NCI-H2196 treated with DMSO at 0.1 percent for 48 hours (cell line): ENCODE measurements at regions not wholly inside any gene's neighbourhood (a gene's known extent, or its start where the extent isn't known, plus 50 kb on each side); places are given as distances from the start of the nearest gene placed in this dataset.

Source experiments
- DNase-seq: peaks from one replicate; lab custom pipeline; 2025; ENCODE audit not compliant: unreplicated experiment; lab: John Stamatoyannopoulos, UW

DNA sequence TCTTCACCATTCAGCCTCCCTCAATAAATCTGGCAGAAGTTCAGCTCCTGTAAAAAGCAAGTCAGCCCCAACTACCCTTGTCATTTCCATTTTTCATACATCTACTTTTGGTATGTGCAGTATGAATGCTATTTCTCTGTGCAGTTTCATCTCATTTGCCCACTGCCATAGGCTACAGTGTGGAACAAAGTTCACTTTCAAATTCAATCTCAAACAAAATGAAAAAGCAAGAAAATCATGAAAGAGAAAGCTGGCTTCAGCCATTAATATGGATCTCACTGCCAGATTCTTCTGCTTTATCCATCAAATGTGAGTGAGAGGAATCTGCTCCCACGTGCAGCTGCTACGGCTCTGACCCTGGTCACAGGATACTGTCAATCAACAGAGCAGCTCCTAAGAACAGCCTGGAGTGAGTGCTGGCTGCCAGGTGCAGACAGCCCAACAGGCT is 494.2 kb downstream of the ZNF608 start:
- no peak for DNase-seq

DNA sequence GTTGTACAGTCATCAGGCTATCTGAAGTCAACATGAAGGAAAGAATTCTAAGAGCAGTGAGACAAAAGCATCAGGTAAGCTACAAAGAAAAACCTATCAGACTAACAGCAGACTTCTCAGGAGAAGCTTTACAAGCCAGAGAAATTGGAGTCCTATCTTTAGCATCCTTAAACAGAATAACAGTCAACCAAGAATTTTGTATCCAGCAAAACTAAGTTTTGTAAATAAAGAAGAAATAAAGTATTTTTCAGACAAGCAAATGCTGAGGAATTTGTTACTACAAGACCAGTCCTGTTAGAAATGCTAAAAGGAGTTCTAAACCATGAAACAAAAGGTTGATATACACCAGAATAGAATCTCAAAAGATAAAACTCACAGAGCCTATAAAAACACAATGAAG is 501.2 kb downstream of the ZNF608 start:
- DNase-seq, result no peak

DNA sequence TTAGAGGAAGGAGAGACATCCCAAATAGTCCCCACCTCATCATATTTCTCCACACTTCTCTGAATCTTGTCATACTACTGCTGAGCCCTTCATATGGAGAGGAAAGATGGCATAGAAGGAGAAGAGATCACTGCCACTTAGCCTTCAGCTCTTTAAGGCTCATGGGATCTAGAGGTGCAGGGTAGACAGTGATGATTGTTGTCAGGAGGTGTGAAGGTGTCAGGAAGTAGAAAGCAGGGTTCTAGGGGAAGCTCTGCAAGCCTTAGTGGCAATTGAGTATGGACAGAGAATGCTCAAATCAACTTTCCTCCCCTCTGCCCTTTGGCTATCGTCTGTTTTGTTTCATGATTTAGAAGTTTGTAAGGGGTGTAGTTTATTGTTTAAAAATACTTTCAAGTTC is 505.7 kb downstream of the ZNF608 start:
- no peak for DNase-seq

DNA sequence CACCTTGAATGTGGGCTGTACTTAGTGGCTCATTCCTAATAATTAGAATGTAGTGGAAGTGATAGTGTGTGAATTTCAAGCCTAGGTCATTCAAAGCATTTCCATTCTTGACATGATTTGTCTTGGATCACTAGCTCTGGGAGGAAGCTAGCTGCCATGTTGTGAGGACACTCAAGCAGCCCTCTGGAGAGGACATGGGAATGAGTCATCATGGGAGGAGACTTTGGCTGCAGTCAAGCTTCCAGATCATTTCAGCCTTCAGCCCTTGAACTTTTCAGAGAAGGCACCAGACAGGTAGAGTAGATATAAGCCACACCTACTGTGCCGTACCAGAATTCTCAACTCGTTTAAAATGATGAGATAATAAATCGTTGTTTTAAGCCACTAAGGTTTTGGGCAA is 506.9 kb downstream of the ZNF608 start:
- DNase-seq, result no peak

- no peak for DNase-seq
Measured at GRCh38 chr5:124238350-124238749, 508.1 kb downstream of the ZNF608 start.

GRCh38 chr5:124237206-124237695 is 509.2 kb downstream of the ZNF608 start:
- DNase-seq, result no peak

GRCh38 chr5:124236361-124237205 is 509.9 kb downstream of the ZNF608 start:
- no peak for DNase-seq

DNA sequence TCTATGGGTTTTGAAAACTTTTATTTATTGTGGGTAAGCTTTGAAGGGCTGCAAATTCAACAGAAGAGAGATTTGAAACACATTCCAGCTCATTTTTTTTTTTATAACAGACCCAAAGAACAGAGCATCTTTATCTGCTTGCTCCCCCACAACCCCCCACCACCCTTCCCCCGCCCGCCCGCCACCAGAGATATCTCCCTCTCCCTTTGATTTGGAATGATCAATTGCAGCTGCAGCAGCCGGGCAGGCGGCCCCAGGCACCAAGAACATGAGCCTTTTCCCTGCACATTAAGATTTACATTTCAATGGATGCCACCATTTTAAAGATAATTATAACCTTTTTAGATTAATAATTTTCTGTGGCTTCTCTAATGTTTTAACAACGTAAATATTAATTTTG is 510.9 kb downstream of the ZNF608 start:
- no peak for DNase-seq

- no peak for DNase-seq
Measured at GRCh38 chr5:124234770-124235562, 511.5 kb downstream of the ZNF608 start.

DNA sequence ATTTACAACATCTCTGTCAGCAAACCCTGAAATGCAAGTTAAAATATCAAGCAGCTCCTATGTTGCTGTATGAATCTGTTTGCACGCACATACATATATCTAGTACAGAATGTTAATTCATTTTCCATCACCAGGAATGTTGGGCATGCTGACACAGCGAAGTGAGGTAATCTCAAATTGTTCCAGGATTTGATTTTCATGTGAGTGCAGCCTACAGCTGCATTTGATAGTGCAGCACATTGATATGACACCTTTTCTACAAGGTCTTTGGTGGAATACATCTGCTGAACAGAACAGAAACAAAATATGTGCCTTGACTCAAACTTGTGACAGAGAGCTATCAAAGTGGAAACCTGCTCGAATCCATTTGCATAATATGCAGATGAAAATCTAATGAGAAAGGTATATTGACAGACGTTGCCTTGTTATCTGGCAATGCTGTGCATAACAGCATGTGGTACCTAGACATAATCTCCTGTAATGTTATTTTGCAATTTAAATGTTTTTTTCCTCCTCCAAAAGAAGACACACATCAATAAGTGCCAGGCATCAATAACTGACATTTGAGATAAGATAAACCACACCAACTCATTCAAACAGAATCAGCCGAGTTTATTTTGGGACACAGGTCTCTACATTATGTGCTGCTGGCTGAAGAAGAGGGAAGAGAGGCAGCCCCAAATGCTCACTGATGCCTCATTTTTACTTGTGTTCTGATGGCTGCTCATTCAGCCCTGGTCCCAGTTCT is 512.2 kb downstream of the ZNF608 start:
- DNase-seq, result no peak

DNA sequence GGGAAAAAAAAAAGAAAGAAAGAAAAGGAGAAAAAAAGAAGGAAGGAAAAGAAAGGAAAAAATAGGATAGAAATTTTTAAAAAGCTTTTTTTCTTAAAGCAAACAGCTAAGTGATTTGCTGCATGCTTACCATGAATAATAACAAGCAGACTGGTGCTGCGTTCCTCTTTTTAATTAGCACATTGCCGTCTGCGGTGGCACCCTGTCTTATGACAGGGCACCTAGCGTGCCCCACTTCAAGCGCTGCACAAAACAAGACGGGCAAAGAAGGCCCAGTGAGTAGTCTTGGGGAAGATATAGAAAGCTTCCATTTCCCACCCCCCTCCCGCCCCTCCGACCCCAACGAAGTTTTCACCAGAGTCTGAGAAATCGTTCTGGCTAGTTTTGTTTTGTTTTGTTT is 513.9 kb downstream of the ZNF608 start:
- DNase-seq, result no peak

DNA sequence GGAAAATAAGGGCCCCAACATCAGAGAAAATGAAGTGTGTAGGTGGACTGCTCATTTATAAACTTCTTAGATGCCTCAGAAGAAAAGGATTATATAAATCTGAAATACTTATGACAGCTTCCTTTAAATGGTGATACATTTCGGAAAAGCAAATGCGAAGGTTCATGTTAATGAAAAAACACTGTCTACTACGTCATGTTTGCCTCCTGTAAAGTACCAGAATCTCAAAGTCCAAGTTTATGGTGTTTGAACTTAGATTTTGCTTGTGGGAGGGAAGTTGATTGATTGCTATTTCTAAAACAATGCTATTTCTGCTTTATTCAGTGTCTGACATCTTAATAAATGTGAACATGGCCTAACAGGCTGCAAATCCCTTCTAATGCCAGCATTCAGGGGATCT is 514.6 kb downstream of the ZNF608 start:
- no peak for DNase-seq

- no peak for DNase-seq
Measured at GRCh38 chr5:124231230-124231629, 515.2 kb downstream of the ZNF608 start.

- no peak for DNase-seq
Measured at GRCh38 chr5:124230456-124230855, 516.0 kb downstream of the ZNF608 start.

DNA sequence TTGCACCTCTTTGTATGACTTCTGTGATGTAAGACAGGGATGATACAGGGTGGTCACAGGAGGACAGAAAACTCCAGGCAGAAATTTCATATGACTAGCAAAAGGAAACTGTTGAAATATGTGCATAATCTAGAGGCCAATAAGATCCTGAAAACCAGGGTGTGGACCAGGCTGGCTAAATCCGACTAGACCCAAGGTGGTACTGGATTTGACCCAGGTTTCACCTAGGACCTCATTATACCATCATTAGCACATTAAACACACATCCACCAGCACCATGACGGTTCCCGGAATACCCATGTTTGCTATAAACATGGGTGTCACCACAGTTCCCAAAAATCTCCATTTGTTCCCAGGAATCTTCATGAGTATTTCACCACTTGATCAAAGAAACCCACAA is 517.1 kb downstream of the ZNF608 start:
- DNase-seq, result no peak

GRCh38 chr5:124227914-124228313 is 518.5 kb downstream of the ZNF608 start:
- no peak for DNase-seq

- no peak for DNase-seq
Measured at GRCh38 chr5:124220418-124220817, 526.0 kb downstream of the ZNF608 start.

GRCh38 chr5:124212934-124213333 is 533.5 kb downstream of the ZNF608 start:
- no peak for DNase-seq

DNA sequence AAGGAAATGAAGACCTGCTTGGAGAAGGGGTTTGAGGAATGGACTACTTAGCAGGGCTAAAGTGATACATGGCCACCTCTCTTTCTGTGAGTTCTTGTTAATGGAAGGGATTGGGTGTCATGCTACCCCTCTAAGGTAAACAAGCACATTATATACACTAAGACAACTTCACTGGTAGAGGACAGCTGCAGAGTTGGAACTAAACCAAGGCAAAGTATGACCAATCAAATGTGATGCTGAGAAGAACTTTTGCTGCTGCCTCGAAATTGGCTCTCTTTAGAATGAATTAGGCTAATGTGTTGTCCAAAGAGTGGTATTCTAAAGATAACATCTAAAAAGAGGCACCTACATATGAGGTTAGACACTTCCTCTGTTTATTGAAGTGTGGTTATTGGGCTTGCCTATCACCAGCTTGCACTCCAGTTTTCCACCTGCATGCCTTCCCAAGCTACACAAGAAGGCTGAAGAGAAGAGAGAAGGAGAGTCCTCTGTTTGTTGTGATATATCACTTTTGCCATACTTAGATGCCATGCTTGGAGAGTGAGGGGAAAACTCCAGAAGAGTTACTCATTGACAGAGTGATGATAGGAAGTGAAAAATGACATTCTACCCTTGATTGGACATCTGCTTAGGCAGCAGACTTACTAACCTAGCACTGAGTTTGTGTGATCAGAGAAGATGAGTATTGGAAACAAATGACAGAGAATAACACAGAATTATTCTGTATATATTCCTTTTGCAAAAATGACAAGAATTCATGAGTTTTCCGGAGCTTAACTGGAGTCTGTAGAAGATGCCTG is 536.1 kb downstream of the ZNF608 start:
- no peak for DNase-seq

DNA sequence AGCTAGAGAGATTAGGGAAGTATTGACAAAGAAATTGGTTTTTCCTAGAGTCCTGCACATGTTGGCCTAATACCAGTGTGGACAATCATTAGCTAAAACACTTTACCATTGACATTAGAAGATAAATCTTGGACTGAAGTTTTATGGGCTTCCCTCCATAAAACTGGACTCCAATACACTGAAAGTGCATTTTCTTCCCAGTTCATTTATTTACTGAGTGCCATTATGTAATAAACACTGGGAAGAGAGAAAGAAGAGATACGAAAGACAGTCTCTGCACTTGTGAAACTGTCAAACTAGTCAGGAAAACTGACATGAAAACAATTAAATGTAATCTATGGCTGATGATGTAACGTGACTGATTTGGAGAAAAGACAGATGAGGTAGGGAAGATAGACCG is 539.3 kb downstream of the ZNF608 start:
- DNase-seq, result no peak

DNA sequence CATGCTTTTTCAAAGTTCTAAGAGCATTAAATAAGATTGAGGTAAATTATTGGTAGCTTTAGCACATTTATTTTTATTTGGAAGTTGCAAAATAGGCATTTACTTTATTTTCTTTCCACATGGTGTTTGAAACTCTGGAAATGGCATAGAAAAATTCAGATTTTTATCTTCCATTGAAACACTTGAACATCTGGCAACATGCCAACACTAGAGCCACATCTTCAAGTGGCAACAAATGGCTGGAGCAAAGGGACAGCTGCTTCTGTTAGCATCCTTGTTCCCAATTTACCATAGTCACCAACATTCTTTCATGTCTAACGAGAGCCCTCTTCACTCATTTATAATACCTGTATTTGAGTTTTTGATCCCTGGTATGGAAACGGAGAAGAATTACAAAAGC is 539.9 kb downstream of the ZNF608 start:
- peak; percentile 4 for DNase-seq
